HFF-Myc (cell line): ENCODE measurements at regions not wholly inside any gene's neighbourhood (a gene's known extent, or its start where the extent isn't known, plus 50 kb on each side); places are given as distances from the start of the nearest gene placed in this dataset.

Experiments
- DNase-seq: peaks from one replicate; pipeline ENCODE4 v3.0.0-alpha.2; 2011; ENCODE audit warnings: low read depth; ENCODE audit errors: extremely low read depth
- H3K4me3 ChIP-seq: replicated peaks from 2 replicates; pipeline ENCODE4 v1.5.1; 2011; ENCODE audit warnings: low read depth, mild to moderate bottlenecking, control low read depth, low read length
- CTCF ChIP-seq: IDR thresholded peaks from 2 replicates; pipeline ENCODE4 v1.5.1; 2012; ENCODE audit warnings: mild to moderate bottlenecking, low read depth, low read length, control low read depth; ENCODE audit errors: missing control alignments

GRCh38 chr21:16741141-16741665 is 771.6 kb upstream of the CXADR start:
- H3K4me3 ChIP-seq: no peak overlapping the region
- DNase-seq: no peak
- TF ChIP-seq CTCF: no peak

- no peak overlapping the region for H3K4me3 ChIP-seq
- TF ChIP-seq CTCF: no peak
- DNase-seq: no peak
Observed at GRCh38 chr21:16742131-16742641, 770.7 kb upstream of the CXADR start.

GRCh38 chr21:16742741-16743140 is 770.1 kb upstream of the CXADR start:
- H3K4me3 ChIP-seq: no peak overlapping the region
- no peak for TF ChIP-seq CTCF
- no peak for DNase-seq

- no peak for DNase-seq
- no peak overlapping the region for H3K4me3 ChIP-seq
- TF ChIP-seq CTCF: no peak
Observed at GRCh38 chr21:16743317-16743716, 769.5 kb upstream of the CXADR start.

GRCh38 chr21:16750926-16751325 is 761.9 kb upstream of the CXADR start:
- H3K4me3 ChIP-seq: no peak overlapping the region
- DNase-seq: no peak
- no peak for TF ChIP-seq CTCF

GRCh38 chr21:16751695-16752474 is 761.0 kb upstream of the CXADR start:
- no peak for TF ChIP-seq CTCF
- no peak overlapping the region for H3K4me3 ChIP-seq
- no peak for DNase-seq
